ENCODE measurements at regions not wholly inside any gene's neighbourhood (a gene's known extent, or its start where the extent isn't known, plus 50 kb on each side); places are given as distances from the start of the nearest gene placed in this dataset.
"Not testable (repeated sequence)": the region's sequence is repeated elsewhere in the genome, so short reads cannot be mapped to it uniquely, and the experiment has no call there.

DNA sequence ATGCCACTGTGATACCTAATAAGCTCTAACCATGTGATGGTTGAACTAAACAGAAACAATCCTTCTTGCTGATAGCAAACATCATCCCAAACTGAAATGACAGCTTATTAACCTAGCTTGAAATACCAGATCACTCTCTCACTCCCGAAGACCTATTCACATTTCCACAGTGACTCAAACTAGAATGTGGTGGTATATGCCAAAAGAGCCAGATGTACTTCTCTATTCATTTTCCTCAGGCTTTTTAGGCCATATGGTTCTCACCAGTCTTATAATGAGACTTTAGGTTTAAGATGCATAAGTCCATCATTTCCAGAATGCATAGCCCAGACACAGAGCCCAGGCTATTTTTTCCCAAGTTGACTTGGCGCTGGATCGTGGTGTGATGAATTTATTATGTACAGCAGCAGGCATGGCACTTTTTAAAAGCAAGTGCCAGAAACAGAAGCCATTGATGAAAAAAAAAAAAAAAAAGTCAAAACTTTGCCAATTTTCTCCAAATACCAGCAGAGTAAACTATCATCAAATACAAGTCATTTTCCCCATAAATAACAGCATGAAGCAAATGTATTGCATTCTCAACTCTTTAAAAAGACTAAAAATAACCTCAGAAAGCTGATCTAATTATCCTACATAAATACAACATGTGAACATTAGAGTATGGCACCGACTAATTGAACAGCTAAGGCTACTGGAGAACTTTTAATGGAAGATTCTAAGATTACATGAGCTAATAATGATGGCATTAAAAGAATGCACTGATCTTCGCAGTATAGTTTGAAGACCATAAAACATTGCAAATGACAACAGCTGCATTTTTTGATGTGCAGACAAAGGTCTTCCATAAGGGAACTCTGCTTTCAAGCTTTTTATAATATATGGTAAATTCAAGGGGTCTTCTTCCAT lies 365.4 kb downstream of the LRRIQ3 start:
- DNase-seq (ENCODE audit: extremely low spot score): no peak
- ChIA-PET POLR2A (no interaction called here), CTCF (interaction anchor here (0.8 to 1.9 kb wide), 3 partner anchors 8 to 41 kb away, joined by 3 to 5 read pairs (median 4); no protein-coding TSS in a partner anchor)
- TF ChIP-seq, protein P1, sequence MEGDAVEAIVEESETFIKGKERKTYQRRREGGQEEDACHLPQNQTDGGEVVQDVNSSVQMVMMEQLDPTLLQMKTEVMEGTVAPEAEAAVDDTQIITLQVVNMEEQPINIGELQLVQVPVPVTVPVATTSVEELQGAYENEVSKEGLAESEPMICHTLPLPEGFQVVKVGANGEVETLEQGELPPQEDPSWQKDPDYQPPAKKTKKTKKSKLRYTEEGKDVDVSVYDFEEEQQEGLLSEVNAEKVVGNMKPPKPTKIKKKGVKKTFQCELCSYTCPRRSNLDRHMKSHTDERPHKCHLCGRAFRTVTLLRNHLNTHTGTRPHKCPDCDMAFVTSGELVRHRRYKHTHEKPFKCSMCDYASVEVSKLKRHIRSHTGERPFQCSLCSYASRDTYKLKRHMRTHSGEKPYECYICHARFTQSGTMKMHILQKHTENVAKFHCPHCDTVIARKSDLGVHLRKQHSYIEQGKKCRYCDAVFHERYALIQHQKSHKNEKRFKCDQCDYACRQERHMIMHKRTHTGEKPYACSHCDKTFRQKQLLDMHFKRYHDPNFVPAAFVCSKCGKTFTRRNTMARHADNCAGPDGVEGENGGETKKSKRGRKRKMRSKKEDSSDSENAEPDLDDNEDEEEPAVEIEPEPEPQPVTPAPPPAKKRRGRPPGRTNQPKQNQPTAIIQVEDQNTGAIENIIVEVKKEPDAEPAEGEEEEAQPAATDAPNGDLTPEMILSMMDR (IDR thresholded peaks at IDR 0.05; ENCODE audit: control extremely low read depth, extremely low read depth, low read depth, missing control alignments): no peak

DNA sequence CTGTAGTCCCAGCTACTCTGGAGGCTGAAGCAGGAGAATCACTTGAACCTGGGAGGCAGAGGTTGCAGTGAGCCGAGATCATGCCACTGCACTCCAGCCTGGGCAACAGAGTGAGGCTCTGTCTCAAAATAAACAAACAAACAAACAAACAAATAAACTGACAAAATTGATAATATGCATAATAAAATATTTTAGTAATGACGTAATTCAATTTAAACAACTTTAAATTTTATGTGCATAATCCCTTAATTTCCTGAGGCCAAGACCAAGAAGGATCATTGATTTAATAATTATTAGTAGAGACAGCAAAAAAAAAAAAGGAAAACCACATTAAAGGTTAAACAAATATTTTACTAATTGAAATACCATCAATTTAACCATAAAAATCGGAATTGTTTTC lies 370.7 kb downstream of the LRRIQ3 start:
- DNase-seq (ENCODE audit: extremely low spot score); POLR2A ChIA-PET; CTCF ChIA-PET: not testable (repeated sequence)

DNA sequence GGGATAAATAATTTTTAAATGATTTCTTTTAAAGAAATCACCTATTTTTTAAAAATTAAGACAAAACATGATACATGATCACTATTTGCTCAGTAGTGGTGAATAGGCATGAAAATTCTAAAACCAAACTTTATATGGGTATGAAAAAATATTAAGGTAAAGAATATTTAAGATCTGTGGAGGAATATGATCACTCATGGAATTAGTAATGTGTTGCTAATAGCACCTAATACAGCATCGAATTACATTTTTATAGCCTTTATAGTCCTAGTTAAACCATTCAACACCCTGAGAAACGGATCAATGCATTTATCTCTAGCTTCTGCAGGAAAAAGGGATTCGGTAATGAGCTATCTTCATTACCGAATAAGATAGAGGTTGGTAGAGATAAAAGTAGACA lies 373.9 kb downstream of the LRRIQ3 start:
- POLR2A ChIA-PET: no interaction called here
- DNase-seq (ENCODE audit: extremely low spot score): no peak
- CTCF ChIA-PET: interaction anchor here (1.3 to 1.9 kb wide), 3 partner anchors 9 to 16 kb away, joined by 3 to 7 read pairs (median 4); no protein-coding TSS in a partner anchor
- TF ChIP-seq, protein P1 (IDR thresholded peaks at IDR 0.05; ENCODE audit: control extremely low read depth, extremely low read depth, low read depth, missing control alignments): no peak

DNA sequence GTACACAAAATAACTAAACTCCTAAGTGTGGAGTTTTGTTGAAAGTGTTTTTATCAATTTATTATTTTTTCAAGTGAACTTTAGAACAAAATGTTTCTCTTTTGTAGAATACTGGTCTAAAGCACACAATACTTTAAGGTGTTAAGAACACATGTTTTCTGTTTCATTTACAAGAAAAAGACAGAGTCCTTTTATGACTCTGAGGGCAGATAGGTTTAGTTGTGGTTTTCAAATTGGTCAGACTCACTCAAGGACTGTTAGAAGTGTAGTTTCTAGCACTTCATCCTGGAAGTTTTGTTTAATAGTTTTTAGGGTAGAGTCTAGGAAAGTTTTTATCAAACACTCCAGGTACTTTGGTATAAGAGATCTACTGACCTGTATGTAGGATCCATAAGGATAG lies 376.5 kb downstream of the LRRIQ3 start:
- POLR2A ChIA-PET: no interaction called here
- CTCF ChIA-PET: no interaction called here
- TF ChIP-seq, protein P1 (IDR thresholded peaks at IDR 0.05; ENCODE audit: control extremely low read depth, extremely low read depth, low read depth, missing control alignments): no peak
- DNase-seq (ENCODE audit: extremely low spot score): no peak

DNA sequence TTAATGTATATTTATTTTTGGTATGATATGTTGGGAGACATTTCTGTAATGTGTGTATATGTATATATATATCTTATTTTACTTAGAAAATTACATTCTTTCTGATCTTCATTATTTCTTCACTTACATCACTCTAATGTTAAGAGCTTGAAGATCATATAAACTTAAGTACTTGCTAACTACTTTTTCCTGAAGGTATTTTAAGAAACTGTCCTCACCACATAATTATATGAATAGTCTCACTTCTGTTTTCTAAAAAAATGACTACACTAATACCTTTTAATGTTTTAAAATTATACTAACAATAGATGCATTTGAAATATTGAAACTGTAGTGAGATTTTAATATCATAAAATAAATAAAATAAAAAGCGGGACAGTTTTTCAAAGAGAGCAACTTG lies 377.1 kb downstream of the LRRIQ3 start:
- no peak for DNase-seq (ENCODE audit: extremely low spot score)
- TF ChIP-seq, protein P1 (IDR thresholded peaks at IDR 0.05; ENCODE audit: control extremely low read depth, extremely low read depth, low read depth, missing control alignments): no peak
- ChIA-PET POLR2A (no interaction called here), CTCF (no interaction called here)

DNA sequence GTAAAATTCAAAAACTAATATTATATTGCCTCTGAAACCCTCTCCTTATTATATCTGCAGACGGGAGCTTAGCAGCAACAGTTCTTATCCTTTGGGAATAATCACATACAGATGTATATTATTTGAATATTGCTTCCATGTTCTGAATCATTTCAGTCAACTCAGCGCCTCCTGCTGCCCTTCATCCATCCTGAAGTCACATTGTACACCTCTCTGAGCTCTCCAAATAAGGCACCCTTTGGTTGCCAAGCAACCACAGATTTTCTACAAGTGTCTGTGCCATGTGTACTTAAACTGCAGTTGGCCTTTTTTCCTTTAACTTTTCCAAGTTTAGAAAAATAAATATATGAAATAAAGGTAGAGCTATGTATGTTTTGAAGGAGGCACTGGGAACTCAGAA lies 384.3 kb downstream of the LRRIQ3 start:
- ChIA-PET CTCF (interaction anchor here (1.3 kb wide), 1 partner anchor 11 kb away, joined by 3 read pairs; no protein-coding TSS in a partner anchor), POLR2A (no interaction called here)
- no peak for DNase-seq (ENCODE audit: extremely low spot score)
- TF ChIP-seq, protein P1 (IDR thresholded peaks at IDR 0.05; ENCODE audit: control extremely low read depth, extremely low read depth, low read depth, missing control alignments): no peak

DNA sequence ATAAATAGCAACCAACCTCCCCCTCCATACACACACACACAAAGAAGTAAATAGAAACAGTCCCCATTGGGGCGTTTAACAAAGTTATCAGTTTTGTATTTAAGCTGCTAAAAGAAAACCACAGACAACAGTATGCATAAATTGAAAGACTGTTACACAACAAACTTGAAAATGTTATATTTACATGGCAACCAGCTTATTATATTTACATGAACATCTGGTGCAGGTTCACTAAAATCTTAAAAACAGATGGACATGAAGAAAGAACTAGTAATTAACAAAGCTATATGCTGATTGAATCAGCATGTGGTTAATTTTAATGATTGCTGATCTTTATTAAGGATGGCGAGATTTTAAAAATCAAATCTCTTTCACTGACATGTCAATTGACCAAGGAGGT lies 384.7 kb downstream of the LRRIQ3 start:
- TF ChIP-seq, protein P1 (IDR thresholded peaks at IDR 0.05; ENCODE audit: control extremely low read depth, extremely low read depth, low read depth, missing control alignments): no peak
- ChIA-PET POLR2A (no interaction called here), CTCF (interaction anchor here (1.1 to 1.3 kb wide), 2 partner anchors 11 to 12 kb away, joined by 3 read pairs; no protein-coding TSS in a partner anchor)
- no peak for DNase-seq (ENCODE audit: extremely low spot score)

All from GM10248 (cell line).